Trophoblast cell (in vitro differentiated cells and primary cell): ENCODE measurements at regions not wholly inside any gene's neighbourhood (a gene's known extent, or its start where the extent isn't known, plus 50 kb on each side); places are given as distances from the start of the nearest gene placed in this dataset.

ENCODE experiments used
- DNase-seq, 2 donors: peaks; one replicate each; pipeline ENCODE4 v3.0.0-alpha.2; 2016
- H2AFZ ChIP-seq: 2 replicates; pipeline ENCODE4 v1.6.1; 2013; ENCODE audit warnings: low read length, moderate library complexity, mild to moderate bottlenecking; ENCODE audit not compliant: insufficient read depth, poor library complexity
- H2AK5ac ChIP-seq: 2 replicates; pipeline ENCODE4 v1.6.1; 2013; ENCODE audit warnings: mild to moderate bottlenecking, low read length
- H2BK120ac ChIP-seq: 2 replicates; pipeline ENCODE4 v1.6.1; 2013; ENCODE audit warnings: low read length, mild to moderate bottlenecking, moderate library complexity; ENCODE audit not compliant: insufficient read depth, poor library complexity
- H2BK12ac ChIP-seq: 2 replicates; pipeline ENCODE4 v1.6.1; 2013; ENCODE audit warnings: mild to moderate bottlenecking, low read length, moderate library complexity
- H2BK5ac ChIP-seq: 2 replicates; pipeline ENCODE4 v1.6.1; 2013; ENCODE audit warnings: low read length, low read depth, moderate library complexity, mild to moderate bottlenecking; ENCODE audit not compliant: poor library complexity
- H3K14ac ChIP-seq: 2 replicates; pipeline ENCODE4 v1.6.1; 2013; ENCODE audit warnings: mild to moderate bottlenecking, low read length
- H3K18ac ChIP-seq: 2 replicates; pipeline ENCODE4 v1.6.1; 2013; ENCODE audit warnings: mild to moderate bottlenecking, low read length
- H3K23ac ChIP-seq: 2 replicates; pipeline ENCODE4 v1.6.1; 2013; ENCODE audit warnings: low read length
- H3K27ac ChIP-seq: 2 replicates; pipeline ENCODE4 v1.5.1; 2013; ENCODE audit warnings: low read depth, mild to moderate bottlenecking, inconsistent platforms, low read length, moderate library complexity
- H3K27me3 ChIP-seq: 2 replicates; pipeline ENCODE4 v1.6.1; 2013; ENCODE audit warnings: inconsistent platforms, mild to moderate bottlenecking, low read length, moderate library complexity; ENCODE audit not compliant: insufficient read depth
- H3K36me3 ChIP-seq, 2 experiments: 1 replicate in 1 of 2; 2 replicates in 1 of 2; pipeline ENCODE4 v1.6.1; 2013; ENCODE audit warnings: low read length in 2 of 2, mild to moderate bottlenecking in 2 of 2, moderate library complexity in 1 of 2; ENCODE audit not compliant: insufficient read depth in 2 of 2, control insufficient read depth in 1 of 2
- H3K4ac ChIP-seq: 2 replicates; pipeline ENCODE4 v1.6.1; 2013; ENCODE audit warnings: low read depth, mild to moderate bottlenecking, low read length, moderate library complexity
- H3K4me1 ChIP-seq, 2 experiments: 1 replicate in 1 of 2; 2 replicates in 1 of 2; pipeline ENCODE4 v1.6.1; 2013; ENCODE audit warnings: low read length in 2 of 2, mild to moderate bottlenecking in 2 of 2, moderate library complexity in 1 of 2; ENCODE audit not compliant: insufficient read depth in 2 of 2, control insufficient read depth in 1 of 2
- H3K4me2 ChIP-seq: 2 replicates; pipeline ENCODE4 v1.6.1; 2013; ENCODE audit warnings: inconsistent platforms, mild to moderate bottlenecking, low read length, moderate library complexity
- H3K4me3 ChIP-seq: 2 replicates; pipeline ENCODE4 v1.5.1; 2013; ENCODE audit warnings: mild to moderate bottlenecking, low read depth, low read length, inconsistent platforms
- H3K79me1 ChIP-seq: one replicate; pipeline ENCODE4 v1.6.1; 2013; ENCODE audit warnings: low read length
- H3K79me2 ChIP-seq: 2 replicates; pipeline ENCODE4 v1.6.1; 2013; ENCODE audit warnings: low read length, mild to moderate bottlenecking; ENCODE audit not compliant: control insufficient read depth, insufficient read depth, poor library complexity
- H3K9ac ChIP-seq: 2 replicates; pipeline ENCODE4 v1.6.1; 2013; ENCODE audit warnings: mild to moderate bottlenecking, low read length
- H3K9me3 ChIP-seq: 2 replicates; pipeline ENCODE4 v1.6.1; 2013; ENCODE audit warnings: low read depth, mild to moderate bottlenecking, control low read depth, inconsistent platforms, low read length; ENCODE audit not compliant: insufficient read depth
- H4K12ac ChIP-seq: 2 replicates; pipeline ENCODE4 v1.6.1; 2013; ENCODE audit warnings: low read depth, mild to moderate bottlenecking, low read length, moderate library complexity
- H4K8ac ChIP-seq: 2 replicates; pipeline ENCODE4 v1.6.1; 2013; ENCODE audit warnings: low read depth, mild to moderate bottlenecking, low read length, moderate library complexity
- H4K91ac ChIP-seq: one replicate; pipeline ENCODE4 v1.6.1; 2013; ENCODE audit warnings: low read depth, mild to moderate bottlenecking, low read length, moderate library complexity
- WGBS: extraction: QIAGEN DNeasy Blood & Tissue Kit; methylation state at CpG from one replicate; pipeline ENCODE4 v1.1.7; 2013; ENCODE audit warnings: missing lambda C conversion rate; ENCODE audit not compliant: insufficient read length, insufficient coverage; ENCODE audit errors: extremely low coverage; 5-methylcytosine and 5-hydroxymethylcytosine counted together

GRCh38 chr5:117803533-117803932, 1184.8 kb downstream of the DTWD2 start:
- Histone ChIP-seq H3K79me2 (no peaks in the 10 kb centered on the region), H2BK12ac (no peak overlapping the region), H3K9ac (no peak overlapping the region), H3K4me3 (no peak overlapping the region), H3K14ac (no peak overlapping the region), H3K27ac (no peak overlapping the region), H3K18ac (no peak overlapping the region), H2BK120ac (no peak overlapping the region), H3K27me3 (no peaks in the 10 kb centered on the region), H3K9me3 (no peaks in the 10 kb centered on the region), H4K91ac (no peak overlapping the region), H3K4me1 (no peaks in the 10 kb centered on the region), H2BK5ac (no peak overlapping the region), H3K79me1 (no peaks in the 10 kb centered on the region), H3K4me2 (no peak overlapping the region), H2AK5ac (no peak overlapping the region), H4K12ac (no peak overlapping the region), H3K36me3 (no peaks in the 10 kb centered on the region), H4K8ac (no peak overlapping the region), H3K23ac (no peak overlapping the region), H2AFZ (no peak overlapping the region), H3K4ac (no peak overlapping the region)
- no CpG with 5 or more reads among the region's 3 CpGs for WGBS
- DNase-seq, result peak; percentile 50 to 97

GRCh38 chr5:117801583-117801982, 1186.8 kb downstream of the DTWD2 start:
- no peak overlapping the region for H4K91ac ChIP-seq
- no peak overlapping the region for H2BK120ac ChIP-seq
- no peaks in the 10 kb centered on the region for H3K9me3 ChIP-seq
- H4K12ac ChIP-seq, result no peak overlapping the region
- H3K4me2 ChIP-seq, result no peak overlapping the region
- H3K79me2 ChIP-seq, result no peaks in the 10 kb centered on the region
- no peak overlapping the region for H4K8ac ChIP-seq
- no peak overlapping the region for H2BK5ac ChIP-seq
- no peaks in the 10 kb centered on the region for H3K27me3 ChIP-seq
- H3K4ac ChIP-seq, result no peak overlapping the region
- DNase-seq, result no peak
- no peak overlapping the region for H3K18ac ChIP-seq
- no peak overlapping the region for H2BK12ac ChIP-seq
- H3K14ac ChIP-seq, result no peak overlapping the region
- H3K79me1 ChIP-seq, result no peaks in the 10 kb centered on the region
- no peak overlapping the region for H2AFZ ChIP-seq
- no peak overlapping the region for H3K23ac ChIP-seq
- no CpG with 5 or more reads among the region's 4 CpGs for WGBS
- H2AK5ac ChIP-seq, result no peak overlapping the region
- no peaks in the 10 kb centered on the region for H3K4me1 ChIP-seq
- H3K9ac ChIP-seq, result no peak overlapping the region
- H3K36me3 ChIP-seq, result no peaks in the 10 kb centered on the region
- H3K27ac ChIP-seq, result no peak overlapping the region
- H3K4me3 ChIP-seq, result no peak overlapping the region

DNA sequence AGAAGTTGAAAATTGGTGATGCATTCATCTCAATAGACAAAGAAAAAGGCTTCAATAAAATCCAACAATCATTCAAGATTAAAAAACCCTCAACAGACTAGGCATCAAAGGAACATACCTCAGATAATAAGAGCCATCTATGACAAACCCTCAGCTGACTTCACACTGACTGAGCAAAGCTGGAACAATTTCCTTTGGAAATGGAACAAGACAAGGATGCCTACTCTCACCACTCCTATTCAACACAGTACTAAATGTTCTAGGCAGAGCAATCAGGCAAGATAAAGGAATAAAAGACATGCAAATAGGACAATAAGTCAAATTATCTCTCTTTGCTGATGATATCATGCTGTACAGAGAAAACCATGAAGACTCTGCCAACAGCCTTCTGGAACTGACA, 1188.1 kb downstream of the DTWD2 start:
- no peak overlapping the region for H4K12ac ChIP-seq
- no peak for DNase-seq
- H3K4me1 ChIP-seq, result no peaks in the 10 kb centered on the region
- no peak overlapping the region for H3K23ac ChIP-seq
- no peaks in the 10 kb centered on the region for H3K9me3 ChIP-seq
- H2BK5ac ChIP-seq, result no peak overlapping the region
- no peak overlapping the region for H2AFZ ChIP-seq
- H3K79me1 ChIP-seq, result no peaks in the 10 kb centered on the region
- H3K4me2 ChIP-seq, result no peak overlapping the region
- no peaks in the 10 kb centered on the region for H3K27me3 ChIP-seq
- H3K14ac ChIP-seq, result no peak overlapping the region
- no peak overlapping the region for H3K4me3 ChIP-seq
- no peak overlapping the region for H3K4ac ChIP-seq
- no peak overlapping the region for H4K8ac ChIP-seq
- no peak overlapping the region for H3K27ac ChIP-seq
- H2BK120ac ChIP-seq, result no peak overlapping the region
- no peaks in the 10 kb centered on the region for H3K36me3 ChIP-seq
- no peak overlapping the region for H4K91ac ChIP-seq
- H2BK12ac ChIP-seq, result no peak overlapping the region
- no peak overlapping the region for H3K9ac ChIP-seq
- no peaks in the 10 kb centered on the region for H3K79me2 ChIP-seq
- H3K18ac ChIP-seq, result no peak overlapping the region
- H2AK5ac ChIP-seq, result no peak overlapping the region

- Histone ChIP-seq H2BK5ac (no peak overlapping the region), H3K27me3 (no peaks in the 10 kb centered on the region), H3K23ac (no peak overlapping the region), H3K79me1 (no peaks in the 10 kb centered on the region), H2BK12ac (no peak overlapping the region), H3K36me3 (no peaks in the 10 kb centered on the region), H4K12ac (no peak overlapping the region), H3K4me2 (no peak overlapping the region), H4K91ac (no peak overlapping the region), H2AK5ac (no peak overlapping the region), H3K18ac (no peak overlapping the region), H3K79me2 (no peaks in the 10 kb centered on the region), H3K27ac (no peak overlapping the region), H4K8ac (no peak overlapping the region), H3K9me3 (no peaks in the 10 kb centered on the region), H3K14ac (no peak overlapping the region), H2BK120ac (no peak overlapping the region), H3K4ac (no peak overlapping the region), H2AFZ (no peak overlapping the region), H3K4me1 (no peaks in the 10 kb centered on the region), H3K4me3 (no peak overlapping the region), H3K9ac (no peak overlapping the region)
- DNase-seq, result no peak
- no CpG with 5 or more reads among the region's 3 CpGs for WGBS
These were observed 1193.5 kb downstream of the DTWD2 start for GRCh38 chr5:117794847-117795246.
